Epithelial cell of esophagus (primary cell): ENCODE measurements at regions not wholly inside any gene's neighbourhood (a gene's known extent, or its start where the extent isn't known, plus 50 kb on each side); places are given as distances from the start of the nearest gene placed in this dataset.

Experiments
- DNase-seq: peaks from one replicate; pipeline ENCODE4 v3.0.0; 2010; ENCODE audit warnings: low read depth
- H3K4me3 ChIP-seq: 2 replicates; pipeline ENCODE4 v1.5.1; 2011; ENCODE audit warnings: mild to moderate bottlenecking, low read length, control low read depth
- TF ChIP-seq, protein P1 (sequence below): IDR thresholded peaks from 2 replicates; pipeline ENCODE4 v1.5.1; 2011; ENCODE audit warnings: low read depth, mild to moderate bottlenecking, low read length, control low read depth, inconsistent platforms; ENCODE audit not compliant: insufficient read depth; ENCODE audit errors: missing control alignments

DNA sequence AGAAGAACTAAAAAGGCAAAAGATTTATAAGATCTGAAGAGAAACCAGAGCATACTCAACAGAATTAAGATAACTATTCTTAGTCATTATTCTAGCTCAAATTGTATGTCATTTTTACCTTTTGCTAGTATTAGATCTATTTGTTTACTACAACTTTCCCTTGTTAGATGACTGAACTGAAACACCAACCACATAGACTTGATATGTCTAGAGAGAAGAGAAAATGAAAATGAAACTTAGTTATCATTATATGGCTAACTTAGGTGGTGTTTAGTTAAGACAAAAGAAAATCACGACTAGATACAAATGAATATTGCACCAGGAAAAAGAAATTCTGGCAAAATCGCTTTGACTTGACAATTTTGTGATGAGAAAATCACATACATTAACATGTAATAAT, 690.8 kb downstream of the PCDH18 start:
- no peak for DNase-seq
- TF ChIP-seq, protein P1, sequence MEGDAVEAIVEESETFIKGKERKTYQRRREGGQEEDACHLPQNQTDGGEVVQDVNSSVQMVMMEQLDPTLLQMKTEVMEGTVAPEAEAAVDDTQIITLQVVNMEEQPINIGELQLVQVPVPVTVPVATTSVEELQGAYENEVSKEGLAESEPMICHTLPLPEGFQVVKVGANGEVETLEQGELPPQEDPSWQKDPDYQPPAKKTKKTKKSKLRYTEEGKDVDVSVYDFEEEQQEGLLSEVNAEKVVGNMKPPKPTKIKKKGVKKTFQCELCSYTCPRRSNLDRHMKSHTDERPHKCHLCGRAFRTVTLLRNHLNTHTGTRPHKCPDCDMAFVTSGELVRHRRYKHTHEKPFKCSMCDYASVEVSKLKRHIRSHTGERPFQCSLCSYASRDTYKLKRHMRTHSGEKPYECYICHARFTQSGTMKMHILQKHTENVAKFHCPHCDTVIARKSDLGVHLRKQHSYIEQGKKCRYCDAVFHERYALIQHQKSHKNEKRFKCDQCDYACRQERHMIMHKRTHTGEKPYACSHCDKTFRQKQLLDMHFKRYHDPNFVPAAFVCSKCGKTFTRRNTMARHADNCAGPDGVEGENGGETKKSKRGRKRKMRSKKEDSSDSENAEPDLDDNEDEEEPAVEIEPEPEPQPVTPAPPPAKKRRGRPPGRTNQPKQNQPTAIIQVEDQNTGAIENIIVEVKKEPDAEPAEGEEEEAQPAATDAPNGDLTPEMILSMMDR = no peak

DNA sequence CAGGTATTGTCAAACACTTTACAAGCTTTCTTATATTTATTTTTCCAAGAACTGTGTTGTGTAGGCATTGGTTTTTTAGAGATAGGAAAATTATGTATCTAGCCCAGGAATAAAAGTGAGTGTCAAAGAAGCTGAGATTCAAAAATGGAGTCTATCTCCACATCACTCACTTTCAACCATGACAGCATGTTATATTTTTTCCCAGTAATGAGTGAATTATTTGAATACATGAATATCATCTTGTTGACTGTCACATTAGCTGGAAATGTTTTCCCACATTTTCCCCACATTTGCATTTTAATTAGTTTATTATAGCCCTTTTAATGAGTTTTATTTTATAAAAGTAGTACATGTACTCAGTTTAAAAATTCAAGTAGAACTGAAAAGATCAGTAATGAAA, 693.7 kb downstream of the PCDH18 start:
- no peak for DNase-seq
- H3K4me3 ChIP-seq = no peak overlapping the region
- TF ChIP-seq, protein P1 = no peak

More for the DNA sequence above, 690.8 kb downstream of the PCDH18 start:
- H3K4me3 ChIP-seq = no peak overlapping the region

DNA sequence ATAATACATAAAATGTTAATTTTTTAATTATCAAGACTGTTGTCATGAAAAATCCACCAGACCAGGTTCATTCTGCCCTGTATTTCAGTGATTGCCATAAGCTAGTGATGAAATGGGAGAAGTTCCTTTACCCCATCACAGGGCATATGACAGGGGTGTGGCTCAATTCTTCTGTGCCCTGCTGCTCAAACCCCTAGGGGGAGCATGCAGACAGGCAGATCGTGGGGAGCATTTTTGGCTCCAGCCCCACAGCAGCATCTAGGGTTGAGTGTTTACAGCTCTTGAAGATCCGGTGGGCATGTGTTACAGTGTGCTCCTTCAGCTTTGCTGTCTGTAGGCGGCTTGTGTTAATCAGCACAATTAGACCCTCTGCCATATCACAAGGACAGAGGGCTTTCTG, 700.7 kb downstream of the PCDH18 start:
- DNase-seq = no peak
- no peak overlapping the region for H3K4me3 ChIP-seq
- TF ChIP-seq, protein P1 = peak; percentile 14

DNA sequence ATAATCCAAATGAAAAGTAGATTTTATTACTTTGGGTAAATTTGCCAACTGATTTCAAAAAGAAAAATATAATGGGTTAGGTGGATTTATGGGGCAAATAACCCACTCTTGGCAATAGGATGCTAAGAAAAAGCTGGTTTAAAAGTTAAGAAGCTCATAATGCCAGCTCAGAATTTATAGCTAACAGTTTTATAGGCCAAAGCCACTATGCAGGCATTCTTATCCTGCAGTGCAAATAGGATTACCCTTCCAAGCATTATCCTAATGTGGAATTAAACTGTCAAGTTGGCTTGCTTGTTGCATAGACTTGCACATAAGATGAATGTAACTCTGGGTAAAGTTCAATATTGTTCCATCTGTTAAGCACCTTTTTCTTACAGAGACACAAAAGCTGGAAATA, 703.0 kb downstream of the PCDH18 start:
- TF ChIP-seq, protein P1 = no peak
- DNase-seq = no peak
- H3K4me3 ChIP-seq = no peak overlapping the region

DNA sequence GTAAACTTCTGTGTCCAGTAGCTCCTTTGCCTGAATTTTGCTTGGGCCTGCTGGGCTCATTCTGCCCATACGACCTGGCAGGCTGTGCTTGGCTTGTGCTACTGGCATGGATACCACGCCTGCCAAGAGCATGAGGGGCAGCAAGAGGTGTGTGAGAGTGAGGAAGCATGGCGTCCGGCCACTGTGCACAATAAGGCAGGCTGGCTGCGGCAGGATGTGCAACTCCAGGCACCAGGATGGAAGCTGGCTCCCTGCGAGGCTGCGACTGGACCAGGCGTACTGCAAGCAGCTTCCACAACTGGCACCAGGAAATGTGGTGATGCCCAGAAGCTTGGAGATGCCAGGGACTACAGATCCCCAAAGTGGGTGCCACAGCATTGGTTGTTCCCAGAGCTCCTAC, 709.3 kb downstream of the PCDH18 start:
- DNase-seq = no peak
- TF ChIP-seq, protein P1 = no peak
- H3K4me3 ChIP-seq = no peak overlapping the region

DNA sequence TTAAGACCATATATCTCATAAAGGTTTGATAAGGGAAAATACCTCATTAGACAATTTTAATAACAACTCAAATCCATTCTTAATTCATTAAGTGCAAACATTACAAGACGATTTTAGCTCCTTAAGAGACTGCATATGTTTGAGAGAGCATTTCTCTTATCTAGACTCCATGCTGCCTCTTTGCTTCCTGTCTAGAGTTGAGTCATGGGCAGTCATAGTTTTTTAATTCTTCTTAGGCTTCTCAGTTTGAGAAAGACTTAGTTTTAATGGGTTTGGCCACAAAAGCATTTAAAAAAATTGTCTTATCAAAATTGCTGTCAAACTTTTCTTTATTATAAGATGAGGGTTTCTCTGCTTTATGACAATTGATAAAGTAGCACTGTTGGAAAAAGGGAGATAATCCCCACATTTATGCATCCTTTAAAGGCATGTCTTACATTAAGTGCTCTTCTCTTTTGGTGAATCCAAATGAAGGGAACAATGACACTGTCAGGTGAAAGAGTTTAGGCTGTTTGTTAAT, 713.4 kb downstream of the PCDH18 start:
- TF ChIP-seq, protein P1 = no peak
- DNase-seq = peak; percentile 13
- no peak overlapping the region for H3K4me3 ChIP-seq

DNA sequence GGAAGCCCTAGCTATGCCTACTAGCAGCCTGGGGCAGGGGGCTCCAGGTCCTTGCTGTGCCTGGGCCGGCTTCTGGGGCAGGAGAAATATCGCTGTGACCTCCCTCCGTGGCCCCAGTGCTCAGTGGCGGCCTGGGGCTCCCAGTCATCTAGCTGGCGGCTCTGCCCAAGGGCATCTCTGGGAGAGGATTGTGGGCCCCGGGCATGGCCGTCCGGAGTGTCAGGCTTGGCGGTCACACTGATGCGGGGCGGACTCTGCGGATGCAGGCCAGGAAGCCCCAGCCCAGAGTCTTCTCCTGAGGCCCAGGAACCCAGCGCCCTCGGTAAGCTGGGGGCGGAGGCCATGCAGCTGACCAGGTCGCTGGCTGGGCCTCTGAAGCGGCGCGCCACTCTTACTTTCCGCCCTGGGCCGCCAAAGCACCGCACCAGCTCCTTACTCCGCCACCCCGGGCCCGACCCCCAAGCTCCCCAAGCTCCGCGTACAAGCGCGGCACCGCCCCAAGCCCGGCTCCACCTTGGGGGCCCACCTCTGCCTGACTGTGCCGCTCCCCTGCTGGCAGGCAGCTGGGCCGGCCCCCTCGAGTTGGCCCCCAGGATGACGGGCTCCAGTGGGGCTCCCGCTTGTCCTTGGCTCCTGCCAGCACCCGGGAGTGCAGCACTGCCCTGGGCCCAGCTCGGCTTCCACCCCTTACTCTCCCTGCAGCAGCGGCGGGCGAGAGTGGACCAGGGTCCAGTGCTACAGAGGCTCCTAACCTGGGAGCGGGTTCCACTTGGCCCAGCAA, 720.0 kb downstream of the PCDH18 start:
- H3K4me3 ChIP-seq = no peak overlapping the region
- DNase-seq = no peak
- TF ChIP-seq, protein P1 = no peak
